ENCODE measurements at regions not wholly inside any gene's neighbourhood (a gene's known extent, or its start where the extent isn't known, plus 50 kb on each side); places are given as distances from the start of the nearest gene placed in this dataset.

DNA sequence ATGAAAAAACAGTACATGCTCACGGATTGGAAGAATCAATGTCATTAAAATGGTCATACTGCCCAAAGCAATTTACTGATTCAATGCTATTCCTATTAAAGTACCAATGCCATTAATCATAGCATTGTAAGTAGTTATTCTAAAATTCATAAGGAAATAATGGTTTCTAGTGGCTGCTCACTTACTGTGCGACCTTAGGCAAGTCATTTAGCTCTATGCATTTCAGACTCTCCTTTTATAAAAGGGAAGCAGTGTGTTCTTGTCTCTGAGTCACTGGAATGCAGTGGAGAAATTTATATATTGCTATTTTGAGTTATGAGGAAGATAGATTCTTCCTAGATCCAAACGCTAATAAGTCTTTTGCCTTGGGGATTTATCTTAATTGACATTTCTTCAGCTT lies 174.8 kb downstream of the KCNA4 start:
- Histone ChIP-seq H3K9ac (ENCODE audit: low read depth, low read length) (no peak overlapping the region), H3K4me1 (ENCODE audit: insufficient read depth, low read length) (no peaks in the 10 kb centered on the region), H3K36me3 (ENCODE audit: insufficient read depth, low read length) (no peaks in the 10 kb centered on the region), H3K9me3 (ENCODE audit: control insufficient read depth, insufficient read depth, low read length) (no peaks in the 10 kb centered on the region)

DNA sequence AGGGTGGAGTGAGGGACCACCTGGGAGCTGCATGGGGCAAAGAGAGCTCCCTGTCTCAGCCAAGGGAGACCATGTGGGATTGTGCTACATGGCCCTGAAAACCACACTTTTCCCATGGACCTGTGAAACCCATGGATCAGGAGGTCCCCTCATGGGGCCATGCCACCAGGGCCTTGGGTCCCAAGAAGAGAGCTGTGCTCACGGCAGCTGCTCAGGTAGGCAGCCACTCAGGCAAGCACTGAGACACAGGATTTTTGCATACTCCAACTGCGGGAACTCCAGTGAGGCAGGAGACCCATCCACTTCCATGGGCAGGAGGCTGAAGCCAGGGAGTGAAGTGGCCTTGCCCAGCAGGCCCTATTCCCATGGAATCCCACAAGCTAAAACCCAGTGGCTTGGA lies 190.0 kb downstream of the KCNA4 start:
- H3K36me3 ChIP-seq (ENCODE audit: insufficient read depth, low read length) = no peaks in the 10 kb centered on the region
- H3K4me1 ChIP-seq (ENCODE audit: insufficient read depth, low read length) = no peaks in the 10 kb centered on the region
- no peak overlapping the region for H3K9ac ChIP-seq (ENCODE audit: low read depth, low read length)
- H3K9me3 ChIP-seq (ENCODE audit: control insufficient read depth, insufficient read depth, low read length) = no peaks in the 10 kb centered on the region

DNA sequence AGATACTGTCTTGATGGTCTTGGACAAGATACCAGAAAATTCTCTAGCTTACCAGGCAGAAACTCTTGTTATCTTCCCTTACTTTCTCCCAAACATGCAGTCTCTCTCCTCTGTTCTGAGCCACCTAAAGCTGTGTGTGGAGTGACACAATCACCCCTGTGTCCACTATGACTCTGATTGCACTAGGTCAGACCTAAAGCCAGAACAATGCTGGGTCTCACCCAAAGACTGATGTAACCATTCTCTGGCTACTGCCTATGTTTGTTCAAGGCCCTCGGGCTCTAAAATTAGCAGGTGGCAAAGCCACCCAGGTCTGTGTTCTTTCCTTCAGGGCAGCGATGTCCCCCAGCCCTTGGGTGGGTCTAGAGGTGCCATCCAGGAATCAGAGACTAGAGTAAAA lies 200.5 kb downstream of the KCNA4 start:
- no peak overlapping the region for H3K9ac ChIP-seq (ENCODE audit: low read depth, low read length)

DNA sequence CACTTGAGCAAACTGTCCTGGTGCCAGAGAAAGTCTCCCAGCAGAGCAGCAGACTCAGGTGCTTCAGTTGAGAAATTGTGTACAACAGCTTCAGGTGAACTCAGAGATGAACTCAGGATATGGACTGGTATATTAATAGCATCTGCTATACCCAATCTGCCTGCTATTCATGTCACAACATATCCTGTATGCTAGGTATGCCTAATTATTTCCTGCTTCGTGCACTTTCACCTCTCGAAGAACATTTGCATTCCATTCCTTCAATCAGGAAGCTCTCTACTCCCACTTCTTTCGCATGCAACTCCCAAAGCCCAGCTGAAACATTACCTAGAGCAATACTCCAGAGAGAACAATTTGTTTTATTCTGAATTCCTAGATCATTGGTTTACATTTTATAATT lies 207.7 kb downstream of the KCNA4 start:
- Histone ChIP-seq H3K9ac (ENCODE audit: low read depth, low read length) (no peak overlapping the region), H3K4me1 (ENCODE audit: insufficient read depth, low read length) (no peaks in the 10 kb centered on the region), H3K9me3 (ENCODE audit: control insufficient read depth, insufficient read depth, low read length) (no peaks in the 10 kb centered on the region), H3K36me3 (ENCODE audit: insufficient read depth, low read length) (no peaks in the 10 kb centered on the region)

More for the DNA sequence above, 200.5 kb downstream of the KCNA4 start:
- Histone ChIP-seq H3K9me3 (ENCODE audit: control insufficient read depth, insufficient read depth, low read length) (no peaks in the 10 kb centered on the region), H3K4me1 (ENCODE audit: insufficient read depth, low read length) (no peaks in the 10 kb centered on the region), H3K36me3 (ENCODE audit: insufficient read depth, low read length) (no peaks in the 10 kb centered on the region)

DNA sequence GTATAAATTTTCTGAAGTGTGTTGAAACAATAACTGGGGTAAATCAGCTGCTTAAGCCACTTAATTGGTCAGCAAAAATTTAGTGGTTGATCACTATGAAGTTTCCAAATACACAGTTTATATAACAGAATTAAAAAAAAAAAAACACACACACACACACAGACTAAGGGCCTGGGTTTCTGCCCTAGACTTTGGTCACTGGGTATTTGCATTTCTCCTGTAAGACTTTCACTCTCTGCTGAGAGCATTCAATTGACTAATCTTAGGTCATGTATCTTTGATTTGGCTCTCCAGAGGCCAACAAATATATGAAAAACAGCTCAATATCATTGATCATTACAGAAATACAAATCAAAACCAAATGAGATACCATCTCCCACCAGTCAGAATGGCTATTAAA lies 214.3 kb downstream of the KCNA4 start:
- Histone ChIP-seq H3K4me1 (ENCODE audit: insufficient read depth, low read length) (no peaks in the 10 kb centered on the region), H3K9ac (ENCODE audit: low read depth, low read length) (no peak overlapping the region), H3K9me3 (ENCODE audit: control insufficient read depth, insufficient read depth, low read length) (no peaks in the 10 kb centered on the region), H3K36me3 (ENCODE audit: insufficient read depth, low read length) (no peaks in the 10 kb centered on the region)

DNA sequence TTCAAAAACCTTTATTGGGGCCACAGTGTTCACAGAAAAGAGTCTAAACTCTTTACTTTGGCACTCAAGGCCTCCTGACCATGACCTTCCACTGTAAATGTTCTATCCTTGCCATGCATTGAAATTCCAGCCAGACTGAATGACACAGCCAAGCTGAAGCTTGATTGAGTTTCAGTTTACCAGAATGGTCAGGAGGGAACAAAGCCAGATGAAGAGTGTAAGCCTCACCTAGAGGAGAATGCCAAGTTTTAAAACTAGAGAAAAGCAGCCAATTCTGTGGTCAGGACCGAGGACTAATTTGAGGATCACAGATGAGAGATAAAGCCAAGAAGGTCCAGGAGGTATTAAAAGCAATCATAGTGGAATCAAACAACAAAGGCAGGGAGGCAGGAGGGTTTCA lies 215.3 kb downstream of the KCNA4 start:
- Histone ChIP-seq H3K9ac (ENCODE audit: low read depth, low read length) (no peak overlapping the region), H3K9me3 (ENCODE audit: control insufficient read depth, insufficient read depth, low read length) (no peaks in the 10 kb centered on the region), H3K36me3 (ENCODE audit: insufficient read depth, low read length) (no peaks in the 10 kb centered on the region), H3K4me1 (ENCODE audit: insufficient read depth, low read length) (no peaks in the 10 kb centered on the region)

DNA sequence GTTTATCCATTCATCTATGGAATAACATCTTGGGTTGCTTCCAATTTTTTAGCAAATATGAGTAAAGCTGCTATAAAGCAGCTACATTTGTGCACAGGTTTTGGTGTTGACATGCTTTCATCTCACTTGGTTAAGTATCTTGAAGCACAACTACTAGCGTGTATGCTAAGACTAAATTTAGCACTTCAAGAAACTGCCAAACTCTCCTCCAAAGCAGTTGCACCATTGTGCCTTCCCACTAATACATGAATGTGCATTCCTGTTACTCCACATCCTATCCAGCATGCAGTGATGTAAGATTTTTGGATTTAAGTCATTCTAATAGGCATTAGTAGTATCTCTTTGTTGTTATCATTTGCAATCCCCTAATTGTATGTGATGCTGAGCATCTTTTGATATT lies 230.7 kb downstream of the KCNA4 start:
- Histone ChIP-seq H3K4me1 (ENCODE audit: insufficient read depth, low read length) (no peaks in the 10 kb centered on the region), H3K9ac (ENCODE audit: low read depth, low read length) (no peak overlapping the region), H3K9me3 (ENCODE audit: control insufficient read depth, insufficient read depth, low read length) (no peaks in the 10 kb centered on the region; the same call in 1 of the 2 replicates), H3K36me3 (ENCODE audit: insufficient read depth, low read length) (no peaks in the 10 kb centered on the region)

DNA sequence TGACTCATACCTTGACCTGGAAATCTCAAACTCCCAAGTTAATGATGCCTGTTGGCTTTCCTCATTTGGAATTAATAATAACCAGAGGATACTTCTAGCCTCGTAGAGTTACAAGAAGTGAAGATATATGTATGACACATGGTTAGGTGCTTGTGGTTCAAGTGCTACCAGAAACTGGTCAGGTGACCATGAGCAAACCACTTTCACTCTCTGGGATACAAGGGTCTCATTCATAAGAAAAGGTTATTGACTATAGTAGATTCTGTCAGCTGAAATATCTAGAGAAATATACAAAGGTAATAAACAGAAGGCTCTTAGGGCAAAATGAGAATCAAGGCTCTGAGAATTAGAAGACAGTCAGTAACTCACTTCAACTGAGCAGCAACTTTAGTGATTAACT lies 233.3 kb downstream of the KCNA4 start:
- Histone ChIP-seq H3K36me3 (ENCODE audit: insufficient read depth, low read length) (no peaks in the 10 kb centered on the region), H3K9me3 (ENCODE audit: control insufficient read depth, insufficient read depth, low read length) (no peaks in the 10 kb centered on the region; the same call in 1 of the 2 replicates), H3K4me1 (ENCODE audit: insufficient read depth, low read length) (no peaks in the 10 kb centered on the region), H3K9ac (ENCODE audit: low read depth, low read length) (no peak overlapping the region)

DNA sequence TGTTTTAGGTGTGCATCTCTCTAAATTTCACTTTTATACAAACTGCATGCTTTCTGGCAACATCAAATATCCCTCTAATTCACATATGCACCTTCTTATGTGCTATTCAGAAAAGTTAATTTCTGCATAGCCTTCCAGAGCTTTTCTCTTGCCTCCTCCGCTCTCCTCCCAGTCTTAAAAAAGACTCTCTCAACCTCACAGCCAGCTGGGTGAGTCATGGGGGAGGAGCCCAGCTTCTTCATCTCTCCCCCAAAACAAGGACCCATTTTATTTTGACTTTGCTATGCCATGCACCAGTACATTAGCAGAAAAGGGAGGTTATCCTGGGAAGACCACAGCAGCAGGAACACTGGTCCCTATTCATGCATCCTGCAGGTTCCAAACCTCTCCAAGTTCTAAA lies 234.4 kb downstream of the KCNA4 start:
- H3K9ac ChIP-seq (ENCODE audit: low read depth, low read length) = no peak overlapping the region
- H3K9me3 ChIP-seq (ENCODE audit: control insufficient read depth, insufficient read depth, low read length) = no peaks in the 10 kb centered on the region; the same call in 1 of the 2 replicates
- H3K36me3 ChIP-seq (ENCODE audit: insufficient read depth, low read length) = no peaks in the 10 kb centered on the region
- H3K4me1 ChIP-seq (ENCODE audit: insufficient read depth, low read length) = no peaks in the 10 kb centered on the region

DNA sequence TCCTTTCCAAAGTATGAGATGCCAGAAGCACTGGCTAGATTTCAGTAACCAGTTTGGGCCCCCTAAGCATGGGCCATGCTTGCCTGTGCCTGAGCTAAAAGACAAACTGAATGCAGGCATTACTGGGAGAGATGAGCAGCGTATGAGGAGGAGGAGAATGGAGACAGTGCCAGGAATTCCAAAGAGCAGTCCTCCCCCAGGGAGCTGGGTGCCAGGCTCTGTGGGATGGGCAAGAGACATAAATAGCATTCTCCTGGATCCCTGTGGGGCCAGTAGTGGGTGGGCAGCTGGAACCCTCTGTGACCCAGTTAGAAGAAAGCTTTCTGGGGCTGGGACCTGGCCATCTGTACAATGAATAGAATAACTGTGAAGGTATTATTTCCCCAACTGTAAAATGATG lies 235.6 kb downstream of the KCNA4 start:
- Histone ChIP-seq H3K4me1 (ENCODE audit: insufficient read depth, low read length) (no peaks in the 10 kb centered on the region), H3K36me3 (ENCODE audit: insufficient read depth, low read length) (no peaks in the 10 kb centered on the region), H3K9me3 (ENCODE audit: control insufficient read depth, insufficient read depth, low read length) (no peaks in the 10 kb centered on the region; the same call in 1 of the 2 replicates), H3K9ac (ENCODE audit: low read depth, low read length) (no peak overlapping the region)

DNA sequence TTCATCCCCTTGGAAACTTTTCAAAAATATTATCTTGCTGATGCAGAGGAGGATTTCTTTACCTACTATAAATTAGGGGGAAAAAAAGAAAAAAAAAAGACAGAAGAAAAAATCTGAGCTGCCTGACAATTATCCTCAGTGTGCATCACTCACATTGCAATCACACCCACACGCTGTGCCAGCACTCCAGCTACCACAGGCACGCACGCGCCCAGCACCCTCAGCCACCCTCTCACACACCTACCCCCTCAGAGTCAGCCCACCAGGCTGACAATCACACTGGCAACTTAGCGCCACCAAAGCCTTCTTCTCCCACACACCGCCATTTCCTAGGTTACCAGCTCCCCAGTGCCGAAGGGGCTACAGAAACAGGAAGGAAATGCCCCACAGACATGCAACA lies 236.1 kb downstream of the KCNA4 start:
- Histone ChIP-seq H3K9ac (ENCODE audit: low read depth, low read length) (no peak overlapping the region), H3K4me1 (ENCODE audit: insufficient read depth, low read length) (no peaks in the 10 kb centered on the region), H3K9me3 (ENCODE audit: control insufficient read depth, insufficient read depth, low read length) (no peaks in the 10 kb centered on the region; the same call in 1 of the 2 replicates), H3K36me3 (ENCODE audit: insufficient read depth, low read length) (no peaks in the 10 kb centered on the region)

DNA sequence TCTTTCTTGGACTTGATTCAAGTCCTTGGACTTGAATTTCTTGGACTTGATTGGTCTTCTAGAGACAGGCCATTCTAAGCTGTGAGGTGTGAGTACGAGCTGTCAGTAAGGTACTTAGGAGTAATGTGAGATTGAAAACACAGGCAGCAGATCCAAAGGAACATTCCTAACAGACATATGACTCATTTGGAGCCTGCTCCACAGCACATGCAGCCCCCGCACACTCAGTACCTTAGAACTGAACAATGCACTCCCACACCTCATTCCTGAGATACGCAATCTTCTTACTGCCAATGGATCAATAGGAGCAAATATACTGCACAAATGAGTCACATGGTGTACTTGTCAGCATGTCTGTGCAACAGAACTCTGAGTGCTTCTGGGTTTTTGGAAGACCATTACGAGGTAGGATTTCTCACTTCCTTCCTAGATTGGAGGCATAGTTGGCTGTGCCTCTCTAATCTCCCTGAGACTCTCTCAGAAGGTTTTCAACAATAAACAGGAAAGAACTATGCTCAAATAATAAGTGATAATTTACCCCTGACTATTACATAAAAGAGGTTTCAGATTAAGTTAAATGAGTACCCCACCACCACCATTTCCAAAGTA lies 243.1 kb downstream of the KCNA4 start:
- H3K36me3 ChIP-seq (ENCODE audit: insufficient read depth, low read length) = no peaks in the 10 kb centered on the region
- H3K9ac ChIP-seq (ENCODE audit: low read depth, low read length) = no peak overlapping the region
- no peaks in the 10 kb centered on the region for H3K4me1 ChIP-seq (ENCODE audit: insufficient read depth, low read length)
- no peaks in the 10 kb centered on the region for H3K9me3 ChIP-seq (ENCODE audit: control insufficient read depth, insufficient read depth, low read length)

DNA sequence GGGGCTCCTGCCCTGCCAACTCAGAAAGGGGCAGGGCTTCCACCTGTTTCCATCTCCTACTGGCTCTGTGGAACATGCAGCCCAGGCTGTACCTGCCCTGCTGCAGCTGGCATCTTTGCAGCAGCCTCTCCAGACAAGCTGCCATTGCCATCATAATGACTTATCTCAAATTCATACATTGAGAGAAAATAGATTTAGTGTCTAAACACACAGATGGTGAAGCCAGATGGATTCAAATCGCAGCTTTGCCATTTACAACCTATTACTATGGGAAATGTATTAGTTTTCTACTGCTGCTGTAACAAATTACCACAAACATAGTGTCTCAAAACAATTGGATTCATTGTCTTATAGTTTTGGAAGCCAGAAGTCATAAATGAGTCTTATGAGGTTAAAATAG lies 260.0 kb downstream of the KCNA4 start:
- H3K36me3 ChIP-seq (ENCODE audit: insufficient read depth, low read length) = no peaks in the 10 kb centered on the region
- H3K4me1 ChIP-seq (ENCODE audit: insufficient read depth, low read length) = no peaks in the 10 kb centered on the region
- no peak overlapping the region for H3K9ac ChIP-seq (ENCODE audit: low read depth, low read length)
- H3K9me3 ChIP-seq (ENCODE audit: control insufficient read depth, insufficient read depth, low read length) = no peaks in the 10 kb centered on the region

DNA sequence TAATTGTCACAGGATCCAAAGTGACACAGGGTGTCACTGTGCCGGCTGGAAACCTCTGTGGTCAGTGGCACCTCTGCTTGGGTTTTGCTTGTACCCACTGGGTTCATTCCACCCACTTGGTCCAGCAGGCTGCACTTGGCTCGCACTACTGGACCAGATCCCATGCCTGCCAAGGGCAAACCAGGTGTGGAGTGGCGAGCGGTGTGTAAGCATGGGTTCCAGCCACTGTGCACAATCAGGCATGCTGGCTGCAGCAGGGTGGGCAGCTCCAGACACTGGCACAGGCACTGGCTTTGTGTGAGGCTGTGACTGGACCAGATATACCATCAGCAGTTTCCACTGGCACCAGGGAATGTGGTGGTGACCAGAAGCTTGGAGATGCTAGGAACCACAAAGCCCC lies 261.4 kb downstream of the KCNA4 start:
- Histone ChIP-seq H3K9me3 (ENCODE audit: control insufficient read depth, insufficient read depth, low read length) (no peaks in the 10 kb centered on the region), H3K4me1 (ENCODE audit: insufficient read depth, low read length) (no peaks in the 10 kb centered on the region)

DNA sequence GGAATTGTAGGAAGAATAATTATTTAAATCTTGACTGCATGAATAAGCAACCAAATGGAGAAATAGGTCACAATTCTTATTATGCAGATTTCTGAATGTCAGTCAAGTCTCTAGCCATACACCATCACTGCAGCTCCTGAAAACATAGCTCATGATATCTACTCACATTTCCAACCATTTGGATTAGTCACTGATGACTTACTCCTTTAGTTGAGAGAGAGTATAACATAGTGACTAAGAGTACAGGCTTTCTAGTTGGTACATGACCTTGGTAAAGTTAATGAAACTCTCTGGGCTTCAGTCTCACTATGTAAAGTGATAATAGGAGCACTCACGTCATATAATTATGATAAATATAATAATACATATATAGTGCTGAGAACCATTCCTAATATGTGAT lies 265.2 kb downstream of the KCNA4 start:
- Histone ChIP-seq H3K9me3 (ENCODE audit: control insufficient read depth, insufficient read depth, low read length) (no peaks in the 10 kb centered on the region), H3K4me1 (ENCODE audit: insufficient read depth, low read length) (no peaks in the 10 kb centered on the region), H3K36me3 (ENCODE audit: insufficient read depth, low read length) (no peaks in the 10 kb centered on the region), H3K9ac (ENCODE audit: low read depth, low read length) (no peak overlapping the region)

More for the DNA sequence above, 261.4 kb downstream of the KCNA4 start:
- Histone ChIP-seq H3K9ac (ENCODE audit: low read depth, low read length) (no peak overlapping the region), H3K36me3 (ENCODE audit: insufficient read depth, low read length) (no peaks in the 10 kb centered on the region)

DNA sequence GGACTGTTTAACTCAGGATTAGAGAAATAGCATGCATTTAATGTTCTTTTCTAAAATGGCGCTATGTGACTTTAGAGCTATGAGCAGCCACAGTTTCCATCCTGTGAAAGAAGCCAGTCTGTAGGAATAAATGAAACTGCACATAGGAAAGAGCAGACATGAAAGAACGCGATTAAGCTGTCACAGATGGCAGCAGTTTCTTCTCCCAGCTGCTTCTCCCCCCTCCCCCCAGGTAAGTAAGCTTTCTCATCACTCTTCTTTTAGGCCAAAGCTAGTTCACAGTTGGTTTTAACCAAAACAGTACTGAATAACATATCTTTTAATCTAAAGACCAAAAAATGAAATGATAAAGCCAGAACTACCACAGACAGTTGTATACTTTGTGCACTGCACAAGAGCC lies 266.4 kb downstream of the KCNA4 start:
- H3K36me3 ChIP-seq (ENCODE audit: insufficient read depth, low read length) = no peaks in the 10 kb centered on the region
- H3K9me3 ChIP-seq (ENCODE audit: control insufficient read depth, insufficient read depth, low read length) = no peaks in the 10 kb centered on the region
- no peaks in the 10 kb centered on the region for H3K4me1 ChIP-seq (ENCODE audit: insufficient read depth, low read length)
- H3K9ac ChIP-seq (ENCODE audit: low read depth, low read length) = no peak overlapping the region
